Panc1 (cell line): ENCODE measurements at regions not wholly inside any gene's neighbourhood (a gene's known extent, or its start where the extent isn't known, plus 50 kb on each side); places are given as distances from the start of the nearest gene placed in this dataset.
A peak's percentile ranks its signal among the peaks of the same experiment; 100 is the strongest.

Experiments
- ATAC-seq: fragments of 200-7000 bp; cut with Tn5 transposase; 2 replicates; pipeline ENCODE4 v1.9.1; 2020; ENCODE audit warnings: mild to moderate bottlenecking, moderate library complexity
- BruUV-seq: library from RNA; stranded (reverse); fragments of 400-500 nt; replicated peaks from 2 replicates; lab custom pipeline; 2021; lab: Mats Ljungman, UMichigan
- CTCF ChIA-PET: fragments of 300-600 bp; sonication (Branson Sonifier 250); formaldehyde crosslinking; loops from one replicate; lab custom pipeline; 2022; ENCODE audit warnings: antibody characterized with exemption; lab: Charles Lee
- POLR2A ChIA-PET: fragments of 300-600 bp; sonication (Branson Sonifier 250); formaldehyde crosslinking; loops from one replicate; lab custom pipeline; 2022; ENCODE audit warnings: antibody characterized with exemption; lab: Charles Lee
- DNase-seq: peaks from one replicate; pipeline ENCODE4 v3.0.0-alpha.2; 2010; ENCODE audit warnings: low read depth, low spot score
- H3K27ac ChIP-seq: 2 replicates; pipeline ENCODE4 v1.5.1; 2011; ENCODE audit warnings: mild to moderate bottlenecking, low read length, inconsistent platforms
- H3K27me3 ChIP-seq: fragments of 200-500 bp; sonication (Bioruptor generic); 2 replicates; pipeline ENCODE4 v1.6.0; 2014; ENCODE audit warnings: low read length, inconsistent platforms; ENCODE audit not compliant: control insufficient read depth, insufficient read depth
- H3K36me3 ChIP-seq: fragments of 200-500 bp; sonication (Bioruptor generic); 2 replicates; pipeline ENCODE4 v1.5.1; 2014; ENCODE audit warnings: inconsistent platforms, mild to moderate bottlenecking, low read length, moderate library complexity; ENCODE audit not compliant: control insufficient read depth, insufficient read depth
- H3K4me1 ChIP-seq: 2 replicates; pipeline ENCODE4 v1.5.1; 2011; ENCODE audit warnings: inconsistent platforms, mild to moderate bottlenecking, low read length, moderate library complexity; ENCODE audit not compliant: control insufficient read depth, insufficient read depth
- H3K4me3 ChIP-seq, 2 experiments: 2 replicates each; pipeline ENCODE4 v1.5.1; 2011 to 2012; ENCODE audit warnings: low read depth in 2 of 2, low read length in 2 of 2, mild to moderate bottlenecking in 2 of 2, inconsistent platforms in 1 of 2, moderate library complexity in 1 of 2
- H3K9me3 ChIP-seq: fragments of 200-500 bp; sonication (Bioruptor generic); 2 replicates; pipeline ENCODE4 v1.5.1; 2014; ENCODE audit warnings: low read depth, mild to moderate bottlenecking, inconsistent platforms, low read length, moderate library complexity; ENCODE audit not compliant: control insufficient read depth, insufficient read depth
- CTCF ChIP-seq: fragments of 450-650 bp; IDR thresholded peaks from 2 replicates; pipeline ENCODE4 v1.5.1; 2017; ENCODE audit warnings: mild to moderate bottlenecking
- POLR2AphosphoS5 ChIP-seq: IDR thresholded peaks from 2 replicates; pipeline ENCODE4 v1.6.1; 2012; ENCODE audit warnings: mild to moderate bottlenecking, low read depth, low read length, moderate library complexity
- REST ChIP-seq, 2 experiments: IDR thresholded peaks; 2 replicates each; pipeline ENCODE4 v1.6.1; 2011 to 2012; ENCODE audit warnings: low read depth in 2 of 2, control low read depth in 1 of 2, low read length in 1 of 2, mild to moderate bottlenecking in 1 of 2, moderate library complexity in 1 of 2; ENCODE audit not compliant: insufficient read depth in 1 of 2
- SIN3A ChIP-seq: IDR thresholded peaks from 2 replicates; pipeline ENCODE4 v1.6.1; 2012; ENCODE audit warnings: low read depth, mild to moderate bottlenecking, low read length, moderate library complexity, borderline replicate concordance; ENCODE audit not compliant: insufficient read depth
- TCF7L2 ChIP-seq: IDR thresholded peaks from 2 replicates; pipeline ENCODE4 v1.6.1; 2011; ENCODE audit warnings: mild to moderate bottlenecking, low read depth, low read length, inconsistent platforms
- in situ Hi-C: cut with HindIII; loops from 2 replicates; pipeline ENCODE4 v1.10.0; 2016; ENCODE audit warnings: low sequenced_read_pairs, low pct_unique_long_range_greater_than_20kb
- intact Hi-C: fragments of 100-400 bp; cut with micrococcal nuclease; formaldehyde crosslinking; loops from one replicate; pipeline ENCODE4 v1.10.0; 2022; ENCODE audit not compliant: unreplicated experiment

- TF ChIP-seq TCF7L2: no peak
- TF ChIP-seq CTCF: peak; percentile 22; the same call in 1 of the 2 replicates
- CTCF ChIA-PET: no interaction called here
- Histone ChIP-seq H3K4me3 (no peak overlapping the region), H3K4me1 (no peaks in the 10 kb centered on the region), H3K36me3 (no peaks in the 10 kb centered on the region), H3K9me3 (no peaks in the 10 kb centered on the region), H3K27me3 (no peaks in the 10 kb centered on the region), H3K27ac (no peak overlapping the region)
- ATAC-seq (no peak), DNase-seq (no peak)
- POLR2A ChIA-PET: no interaction called here
- no TSS peak for BruUV-seq
- in situ Hi-C loops: no loop called here
- intact Hi-C loops: no loop called here
Measured at GRCh38 chr15:30030345-30030744, 52.4 kb upstream of the GOLGA8J start.

- no peaks in the 10 kb centered on the region for H3K27me3 ChIP-seq
- H3K4me3 ChIP-seq: no peak overlapping the region
- no peaks in the 10 kb centered on the region for H3K9me3 ChIP-seq
- H3K27ac ChIP-seq: no peak overlapping the region
- in situ Hi-C loops (no loop called here), intact Hi-C loops (no loop called here)
- DNase-seq (no peak), ATAC-seq (no peak)
- no TSS peak for BruUV-seq
- TF ChIP-seq SIN3A: no peak
- H3K4me1 ChIP-seq: no peaks in the 10 kb centered on the region
- POLR2A ChIA-PET: no interaction called here
- no peaks in the 10 kb centered on the region for H3K36me3 ChIP-seq
- CTCF ChIA-PET: no interaction called here
Measured at GRCh38 chr15:30023798-30024295, 58.9 kb upstream of the GOLGA8J start.

GRCh38 chr15:30010746-30011145, 72.0 kb upstream of the GOLGA8J start:
- CTCF ChIA-PET: no interaction called here
- DNase-seq (no peak), ATAC-seq (no peak)
- TF ChIP-seq SIN3A (no peak), REST (IDR thresholded peaks at IDR 0.05; ENCODE audit: insufficient read depth in 1 of 2, low read depth in 2 of 2, low read length in 1 of 2) (no peak), POLR2AphosphoS5 (no peak), CTCF (no peak), TCF7L2 (no peak)
- intact Hi-C loops (no loop called here), in situ Hi-C loops (no loop called here)
- Histone ChIP-seq H3K4me1 (no peaks in the 10 kb centered on the region), H3K9me3 (no peaks in the 10 kb centered on the region), H3K27me3 (no peaks in the 10 kb centered on the region), H3K27ac (no peak overlapping the region), H3K36me3 (no peaks in the 10 kb centered on the region), H3K4me3 (no peak overlapping the region)
- POLR2A ChIA-PET: interaction anchor here (0.6 kb wide), 1 partner anchor 752 kb away, joined by 5 read pairs; no protein-coding TSS in a partner anchor
- no TSS peak for BruUV-seq
